Upper lobe of right lung (tissue), 1 donor: ENCODE measurements at regions not wholly inside any gene's neighbourhood (a gene's known extent, or its start where the extent isn't known, plus 50 kb on each side); places are given as distances from the start of the nearest gene placed in this dataset.

Experiments
- ATAC-seq: fragments of 200-7000 bp; cut with Tn5 transposase; one replicate; pipeline ENCODE4 v1.9.1; 2020; ENCODE audit warnings: mild to moderate bottlenecking, moderate library complexity
- DNase-seq: peaks from one replicate; pipeline ENCODE4 v3.0.0-alpha.2; 2020
- H3K27ac ChIP-seq: fragments of 200-600 bp; one replicate; pipeline ENCODE4 v1.8.0; 2022
- H3K27me3 ChIP-seq: fragments of 200-600 bp; one replicate; pipeline ENCODE4 v1.8.0; 2022; ENCODE audit warnings: mild to moderate bottlenecking
- H3K36me3 ChIP-seq: fragments of 200-600 bp; one replicate; pipeline ENCODE4 v1.8.0; 2022
- H3K4me1 ChIP-seq: fragments of 200-600 bp; one replicate; pipeline ENCODE4 v1.8.0; 2022
- H3K4me3 ChIP-seq: fragments of 200-600 bp; one replicate; pipeline ENCODE4 v1.8.0; 2022; ENCODE audit warnings: mild to moderate bottlenecking
- H3K9me3 ChIP-seq: fragments of 200-600 bp; one replicate; pipeline ENCODE4 v1.8.0; 2022
- intact Hi-C: fragments of 100-400 bp; cut with DNase I; formaldehyde crosslinking; loops from one replicate; pipeline ENCODE4 v1.11.0; 2022
- TF ChIP-seq, protein P1 (sequence below): fragments of 200-600 bp; IDR thresholded peaks from one replicate; pipeline ENCODE4 v1.8.0; 2022; ENCODE audit warnings: antibody characterized with exemption
- donor health status: DM: no; HTN: yes; CAD: no; lungs with severe emphysema.

- Histone ChIP-seq H3K4me3 (no peak overlapping the region), H3K9me3 (no peaks in the 10 kb centered on the region), H3K27ac (no peak overlapping the region), H3K27me3 (no peaks in the 10 kb centered on the region), H3K4me1 (no peaks in the 10 kb centered on the region), H3K36me3 (no peaks in the 10 kb centered on the region)
- no peak for ATAC-seq
- intact Hi-C loops: no loop called here
- DNase-seq: no peak
- TF ChIP-seq, protein P1, sequence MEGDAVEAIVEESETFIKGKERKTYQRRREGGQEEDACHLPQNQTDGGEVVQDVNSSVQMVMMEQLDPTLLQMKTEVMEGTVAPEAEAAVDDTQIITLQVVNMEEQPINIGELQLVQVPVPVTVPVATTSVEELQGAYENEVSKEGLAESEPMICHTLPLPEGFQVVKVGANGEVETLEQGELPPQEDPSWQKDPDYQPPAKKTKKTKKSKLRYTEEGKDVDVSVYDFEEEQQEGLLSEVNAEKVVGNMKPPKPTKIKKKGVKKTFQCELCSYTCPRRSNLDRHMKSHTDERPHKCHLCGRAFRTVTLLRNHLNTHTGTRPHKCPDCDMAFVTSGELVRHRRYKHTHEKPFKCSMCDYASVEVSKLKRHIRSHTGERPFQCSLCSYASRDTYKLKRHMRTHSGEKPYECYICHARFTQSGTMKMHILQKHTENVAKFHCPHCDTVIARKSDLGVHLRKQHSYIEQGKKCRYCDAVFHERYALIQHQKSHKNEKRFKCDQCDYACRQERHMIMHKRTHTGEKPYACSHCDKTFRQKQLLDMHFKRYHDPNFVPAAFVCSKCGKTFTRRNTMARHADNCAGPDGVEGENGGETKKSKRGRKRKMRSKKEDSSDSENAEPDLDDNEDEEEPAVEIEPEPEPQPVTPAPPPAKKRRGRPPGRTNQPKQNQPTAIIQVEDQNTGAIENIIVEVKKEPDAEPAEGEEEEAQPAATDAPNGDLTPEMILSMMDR: no peak
These were observed 2172.3 kb upstream of the CELF4 start for GRCh38 chr18:39737869-39738268.

DNA sequence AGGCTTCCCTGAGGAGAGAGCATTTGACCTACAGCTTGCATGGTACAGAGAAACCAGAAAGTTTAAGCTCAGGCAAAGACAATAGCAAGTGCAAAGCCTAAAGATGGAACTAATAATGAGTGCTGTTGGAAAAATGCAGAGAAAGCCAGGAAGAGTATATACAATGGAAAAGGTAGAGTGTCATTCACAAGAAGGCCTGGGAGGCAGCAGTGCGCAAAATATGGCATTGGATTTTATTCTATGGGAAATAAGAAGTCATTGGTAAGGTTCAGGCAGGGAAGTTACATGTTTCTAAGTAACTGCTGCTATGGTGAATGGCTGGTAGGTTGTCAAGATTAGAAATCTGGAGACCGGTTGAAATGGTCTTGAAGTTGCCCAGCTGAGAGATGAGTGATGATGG is 2167.3 kb upstream of the CELF4 start:
- intact Hi-C loops: no loop called here
- H3K36me3 ChIP-seq: no peaks in the 10 kb centered on the region

DNA sequence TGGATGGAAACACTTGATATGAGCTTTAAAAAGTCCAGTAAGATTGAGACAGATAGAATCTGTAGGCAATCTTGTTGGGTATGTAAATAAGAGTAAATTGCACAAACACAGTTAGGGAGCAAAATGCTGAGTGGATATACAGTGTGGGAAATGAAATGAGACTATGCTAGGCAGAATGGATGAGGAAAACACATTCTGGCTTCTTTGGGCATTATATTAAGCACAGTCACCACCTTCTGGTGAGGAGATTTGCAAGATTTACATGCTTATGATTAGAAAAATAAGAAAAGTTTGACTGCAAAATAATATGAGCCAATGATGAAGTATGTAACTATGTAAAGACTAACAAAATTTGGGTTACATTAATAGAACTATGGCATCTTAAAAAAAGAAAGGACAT is 2165.0 kb upstream of the CELF4 start:
- Histone ChIP-seq H3K4me1 (no peaks in the 10 kb centered on the region), H3K4me3 (no peak overlapping the region), H3K9me3 (no peaks in the 10 kb centered on the region), H3K36me3 (no peaks in the 10 kb centered on the region), H3K27ac (no peak overlapping the region), H3K27me3 (no peaks in the 10 kb centered on the region)
- ATAC-seq (no peak), DNase-seq (no peak)
- intact Hi-C loops: no loop called here
- TF ChIP-seq, protein P1: no peak

More for the DNA sequence above, 2167.3 kb upstream of the CELF4 start:
- Histone ChIP-seq H3K4me1 (no peaks in the 10 kb centered on the region), H3K27me3 (no peaks in the 10 kb centered on the region), H3K27ac (no peak overlapping the region), H3K4me3 (no peak overlapping the region), H3K9me3 (no peaks in the 10 kb centered on the region)
- TF ChIP-seq, protein P1: no peak
- DNase-seq (no peak), ATAC-seq (no peak)

DNA sequence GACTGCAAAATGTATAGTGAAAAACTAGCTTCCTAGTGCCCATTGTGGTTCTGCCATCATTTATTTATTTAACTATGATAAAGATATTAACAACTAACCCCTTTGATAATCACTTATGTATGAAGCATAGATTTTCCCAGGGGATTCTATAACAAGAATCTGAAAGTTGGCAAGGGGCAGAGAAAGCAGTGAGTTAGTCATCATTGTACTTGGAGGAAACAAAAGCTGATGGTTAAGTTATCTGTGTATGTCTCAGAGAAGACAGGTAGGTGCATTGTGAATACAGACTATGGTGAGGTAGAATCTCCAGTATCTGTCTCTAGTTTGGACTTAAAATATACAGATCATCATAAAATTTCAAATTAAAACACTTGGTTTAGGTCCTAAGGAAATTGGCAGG is 2159.1 kb upstream of the CELF4 start:
- Histone ChIP-seq H3K4me1 (no peaks in the 10 kb centered on the region), H3K27ac (no peak overlapping the region), H3K36me3 (no peaks in the 10 kb centered on the region), H3K9me3 (no peaks in the 10 kb centered on the region), H3K4me3 (no peak overlapping the region), H3K27me3 (no peaks in the 10 kb centered on the region)
- no peak for ATAC-seq
- no peak for DNase-seq
- intact Hi-C loops: no loop called here
- TF ChIP-seq, protein P1: no peak

GRCh38 chr18:39721712-39722111 is 2156.1 kb upstream of the CELF4 start:
- intact Hi-C loops: no loop called here
- H3K4me1 ChIP-seq: no peaks in the 10 kb centered on the region
- ATAC-seq: no peak
- no peak overlapping the region for H3K4me3 ChIP-seq
- no peaks in the 10 kb centered on the region for H3K27me3 ChIP-seq
- H3K27ac ChIP-seq: no peak overlapping the region
- DNase-seq: no peak
- no peaks in the 10 kb centered on the region for H3K9me3 ChIP-seq
- H3K36me3 ChIP-seq: no peaks in the 10 kb centered on the region
- TF ChIP-seq, protein P1: no peak

DNA sequence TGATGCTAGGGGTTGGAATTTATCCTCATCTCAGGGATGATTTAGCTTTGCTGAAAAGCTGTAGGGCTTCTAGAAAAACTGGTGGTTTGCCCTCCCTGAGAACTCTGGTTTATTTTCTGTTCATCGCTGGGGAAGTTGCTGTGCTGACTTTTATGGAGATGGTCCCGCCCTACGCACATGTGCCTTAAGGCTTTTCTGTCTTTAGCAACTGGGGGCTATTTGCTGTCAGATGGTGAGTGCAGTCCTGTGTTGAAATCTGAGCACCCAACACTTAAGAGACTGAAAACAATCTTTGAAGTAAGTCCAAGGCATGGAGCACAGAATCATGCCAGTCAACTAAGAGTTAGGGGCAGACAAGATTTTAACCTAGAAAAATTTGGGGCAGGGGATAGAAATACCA is 2148.4 kb upstream of the CELF4 start:
- H3K27me3 ChIP-seq: no peaks in the 10 kb centered on the region
- TF ChIP-seq, protein P1: no peak
- no peak for DNase-seq
- H3K9me3 ChIP-seq: no peaks in the 10 kb centered on the region
- ATAC-seq: no peak
- H3K4me3 ChIP-seq: no peak overlapping the region
- no peaks in the 10 kb centered on the region for H3K36me3 ChIP-seq
- no peaks in the 10 kb centered on the region for H3K4me1 ChIP-seq
- intact Hi-C loops: no loop called here
- H3K27ac ChIP-seq: no peak overlapping the region
